ENCODE measurements at regions not wholly inside any gene's neighbourhood (a gene's known extent, or its start where the extent isn't known, plus 50 kb on each side); places are given as distances from the start of the nearest gene placed in this dataset.

DNA sequence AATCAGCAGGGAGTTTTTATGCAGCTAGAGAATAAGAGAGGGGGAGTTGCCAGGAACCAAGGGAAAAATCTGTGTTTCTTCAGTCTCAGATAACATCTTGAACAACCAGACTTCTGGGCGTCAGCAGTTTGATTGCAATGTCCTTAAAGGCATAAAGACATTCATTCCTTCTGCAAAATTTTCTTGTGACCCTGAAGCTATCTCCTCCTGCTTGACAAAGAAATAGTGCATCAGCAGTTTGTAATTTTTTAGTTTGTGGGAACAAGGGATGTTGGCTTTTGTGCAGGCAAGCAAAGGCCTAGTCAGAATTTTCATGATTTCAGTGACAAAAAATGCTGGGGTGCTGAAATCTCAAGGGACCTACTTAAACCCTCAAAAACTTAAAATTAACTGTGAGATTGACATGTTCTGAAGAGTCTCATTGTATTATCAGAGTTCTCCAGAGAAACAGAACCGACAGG is 125.8 kb upstream of the UNC5C start:
- no peak for DNase-seq
- Histone ChIP-seq H3K27me3 (ENCODE audit: control insufficient read depth, insufficient read depth, low read length) (no peaks in the 10 kb centered on the region), H3K36me3 (ENCODE audit: control insufficient read depth, insufficient read depth, low read length) (no peaks in the 10 kb centered on the region), H3K4me3 (ENCODE audit: low read length) (no peak overlapping the region), H3K27ac (ENCODE audit: low read length) (no peak overlapping the region), H3K9me3 (ENCODE audit: control insufficient read depth, low read depth, low read length) (no peaks in the 10 kb centered on the region), H3K4me1 (ENCODE audit: control insufficient read depth, insufficient read depth, low read length) (no peaks in the 10 kb centered on the region)
- WGBS (ENCODE audit: insufficient coverage, low lambda C conversion rate), result 70% methylated on average over 2 of the region's 2 CpGs

GRCh38 chr4:95672811-95673210 is 124.0 kb upstream of the UNC5C start:
- Histone ChIP-seq H3K36me3 (ENCODE audit: control insufficient read depth, insufficient read depth, low read length) (no peaks in the 10 kb centered on the region), H3K27me3 (ENCODE audit: control insufficient read depth, insufficient read depth, low read length) (no peaks in the 10 kb centered on the region), H3K27ac (ENCODE audit: low read length) (no peak overlapping the region), H3K9me3 (ENCODE audit: control insufficient read depth, low read depth, low read length) (no peaks in the 10 kb centered on the region), H3K4me1 (ENCODE audit: control insufficient read depth, insufficient read depth, low read length) (no peaks in the 10 kb centered on the region), H3K4me3 (ENCODE audit: low read length) (no peak overlapping the region)
- DNase-seq, result no peak
- WGBS (ENCODE audit: insufficient coverage, low lambda C conversion rate), result 67% methylated on average over 1 of the region's 1 CpG

DNA sequence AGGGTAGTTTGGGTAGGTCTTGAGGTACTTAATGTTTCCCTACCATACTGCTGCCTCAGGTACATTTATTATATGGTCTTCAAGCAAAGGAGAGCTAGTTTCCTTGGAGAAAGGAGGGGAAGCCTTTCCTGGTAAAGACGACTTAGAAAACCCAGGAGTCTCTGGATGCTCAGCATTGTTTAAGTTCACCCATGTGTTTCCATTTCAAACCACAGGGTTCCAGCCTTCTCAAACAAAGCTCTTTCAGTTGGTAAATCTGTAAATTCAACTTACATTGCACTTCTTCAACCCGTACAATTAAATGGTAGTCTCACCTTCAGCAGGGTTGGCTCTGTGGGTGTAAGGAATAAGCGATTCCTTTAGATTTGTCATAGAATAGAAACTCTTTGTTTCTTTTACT is 111.9 kb upstream of the UNC5C start:
- DNase-seq, result no peak
- Histone ChIP-seq H3K9me3 (ENCODE audit: control insufficient read depth, low read depth, low read length) (peaks cover 5% of the 10 kb centered on the region), H3K36me3 (ENCODE audit: control insufficient read depth, insufficient read depth, low read length) (no peaks in the 10 kb centered on the region), H3K4me3 (ENCODE audit: low read length) (no peak overlapping the region), H3K27me3 (ENCODE audit: control insufficient read depth, insufficient read depth, low read length) (no peaks in the 10 kb centered on the region), H3K27ac (ENCODE audit: low read length) (no peak overlapping the region), H3K4me1 (ENCODE audit: control insufficient read depth, insufficient read depth, low read length) (no peaks in the 10 kb centered on the region)
- WGBS (ENCODE audit: insufficient coverage, low lambda C conversion rate), result no CpG with 5 or more reads among the region's 3 CpGs

DNA sequence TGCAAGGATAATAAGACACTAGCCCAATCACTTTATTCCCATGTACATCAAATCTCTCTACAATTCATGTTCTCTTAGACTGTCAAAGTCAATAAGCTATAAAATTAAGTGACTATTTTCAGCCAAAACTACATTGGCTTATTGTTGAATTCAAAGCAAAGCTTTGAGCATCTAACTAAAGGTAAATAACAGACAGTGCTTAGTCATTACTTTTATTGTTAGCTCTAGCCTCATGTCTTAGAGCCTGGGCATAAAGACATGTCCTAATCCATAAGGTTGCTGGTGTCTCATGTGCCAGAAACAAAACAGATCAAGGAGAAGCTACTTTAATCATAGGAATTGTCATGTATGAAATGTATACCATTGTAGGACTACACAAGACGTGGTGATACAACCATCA is 103.1 kb upstream of the UNC5C start:
- 100% methylated on average over 1 of the region's 1 CpG for WGBS (ENCODE audit: insufficient coverage, low lambda C conversion rate)
- Histone ChIP-seq H3K4me3 (ENCODE audit: low read length) (no peak overlapping the region), H3K27ac (ENCODE audit: low read length) (no peak overlapping the region)

GRCh38 chr4:95644417-95644816 is 95.6 kb upstream of the UNC5C start:
- Histone ChIP-seq H3K27ac (ENCODE audit: low read length) (no peak overlapping the region), H3K27me3 (ENCODE audit: control insufficient read depth, insufficient read depth, low read length) (no peaks in the 10 kb centered on the region), H3K36me3 (ENCODE audit: control insufficient read depth, insufficient read depth, low read length) (no peaks in the 10 kb centered on the region), H3K4me3 (ENCODE audit: low read length) (no peak overlapping the region), H3K9me3 (ENCODE audit: control insufficient read depth, low read depth, low read length) (no peaks in the 10 kb centered on the region), H3K4me1 (ENCODE audit: control insufficient read depth, insufficient read depth, low read length) (no peaks in the 10 kb centered on the region)
- DNase-seq, result no peak

More for the DNA sequence above, 103.1 kb upstream of the UNC5C start:
- H3K27me3 ChIP-seq (ENCODE audit: control insufficient read depth, insufficient read depth, low read length), result no peaks in the 10 kb centered on the region
- no peak for DNase-seq
- no peaks in the 10 kb centered on the region for H3K4me1 ChIP-seq (ENCODE audit: control insufficient read depth, insufficient read depth, low read length)
- H3K9me3 ChIP-seq (ENCODE audit: control insufficient read depth, low read depth, low read length), result peaks cover 6% of the 10 kb centered on the region
- no peaks in the 10 kb centered on the region for H3K36me3 ChIP-seq (ENCODE audit: control insufficient read depth, insufficient read depth, low read length)

DNA sequence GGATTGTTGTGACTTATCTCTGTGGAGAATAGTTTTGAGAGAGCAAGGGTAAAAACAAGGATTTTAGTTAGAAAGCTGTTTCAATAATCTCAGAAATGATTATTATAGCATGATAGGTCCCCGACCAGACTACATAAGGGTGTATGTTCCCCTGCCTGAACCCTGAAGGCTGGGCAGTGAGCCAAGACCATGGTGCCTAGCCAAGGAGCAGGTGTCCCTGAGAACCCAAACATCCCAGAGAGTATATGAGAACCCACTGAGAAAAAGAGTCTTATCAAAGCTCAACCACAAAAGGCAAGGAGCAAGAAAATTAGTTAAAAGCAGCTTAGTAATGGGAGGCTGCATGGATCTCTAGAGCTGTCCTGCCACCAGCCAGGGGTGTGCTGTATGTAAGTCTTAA is 94.9 kb upstream of the UNC5C start:
- Histone ChIP-seq H3K27ac (ENCODE audit: low read length) (no peak overlapping the region), H3K4me1 (ENCODE audit: control insufficient read depth, insufficient read depth, low read length) (no peaks in the 10 kb centered on the region), H3K27me3 (ENCODE audit: control insufficient read depth, insufficient read depth, low read length) (no peaks in the 10 kb centered on the region), H3K4me3 (ENCODE audit: low read length) (no peak overlapping the region), H3K9me3 (ENCODE audit: control insufficient read depth, low read depth, low read length) (no peaks in the 10 kb centered on the region), H3K36me3 (ENCODE audit: control insufficient read depth, insufficient read depth, low read length) (no peaks in the 10 kb centered on the region)
- no CpG with 5 or more reads among the region's 1 CpG for WGBS (ENCODE audit: insufficient coverage, low lambda C conversion rate)
- no peak for DNase-seq

DNA sequence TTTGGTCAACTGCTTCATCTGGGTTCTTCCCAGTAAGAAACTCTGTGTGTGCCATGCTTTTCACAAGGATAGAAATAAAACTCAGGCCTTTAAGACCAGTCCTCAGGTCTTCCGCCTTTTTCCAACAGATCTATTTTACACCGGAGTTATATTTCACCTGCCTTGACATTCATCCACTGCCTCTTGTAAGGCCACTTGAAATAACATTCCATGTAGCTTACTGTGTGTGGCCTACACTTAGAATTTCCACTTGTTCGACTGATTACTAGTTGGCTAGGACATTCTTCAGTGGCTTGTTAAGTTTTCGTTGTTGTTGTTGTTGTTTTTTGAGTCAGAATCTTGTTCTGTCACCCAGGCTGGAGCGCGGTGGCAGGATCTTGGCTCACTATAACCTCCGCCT is 92.8 kb upstream of the UNC5C start:
- WGBS (ENCODE audit: insufficient coverage, low lambda C conversion rate), result 80% methylated on average over 1 of the region's 7 CpGs
- no peaks in the 10 kb centered on the region for H3K4me1 ChIP-seq (ENCODE audit: control insufficient read depth, insufficient read depth, low read length)
- H3K27ac ChIP-seq (ENCODE audit: low read length), result no peak overlapping the region
- H3K27me3 ChIP-seq (ENCODE audit: control insufficient read depth, insufficient read depth, low read length), result no peaks in the 10 kb centered on the region
- no peaks in the 10 kb centered on the region for H3K9me3 ChIP-seq (ENCODE audit: control insufficient read depth, low read depth, low read length)
- DNase-seq, result no peak
- H3K36me3 ChIP-seq (ENCODE audit: control insufficient read depth, insufficient read depth, low read length), result no peaks in the 10 kb centered on the region
- H3K4me3 ChIP-seq (ENCODE audit: low read length), result no peak overlapping the region

GRCh38 chr4:95640311-95640710 is 91.5 kb upstream of the UNC5C start:
- Histone ChIP-seq H3K4me3 (ENCODE audit: low read length) (no peak overlapping the region), H3K36me3 (ENCODE audit: control insufficient read depth, insufficient read depth, low read length) (no peaks in the 10 kb centered on the region), H3K27me3 (ENCODE audit: control insufficient read depth, insufficient read depth, low read length) (no peaks in the 10 kb centered on the region), H3K9me3 (ENCODE audit: control insufficient read depth, low read depth, low read length) (no peaks in the 10 kb centered on the region), H3K4me1 (ENCODE audit: control insufficient read depth, insufficient read depth, low read length) (no peaks in the 10 kb centered on the region), H3K27ac (ENCODE audit: low read length) (no peak overlapping the region)
- DNase-seq, result no peak
- 100% methylated on average over 1 of the region's 3 CpGs for WGBS (ENCODE audit: insufficient coverage, low lambda C conversion rate)

GRCh38 chr4:95638920-95639501 is 90.2 kb upstream of the UNC5C start:
- H3K27ac ChIP-seq (ENCODE audit: low read length), result no peak overlapping the region
- WGBS (ENCODE audit: insufficient coverage, low lambda C conversion rate), result no CpG with 5 or more reads among the region's 5 CpGs
- no peak overlapping the region for H3K4me3 ChIP-seq (ENCODE audit: low read length)

GRCh38 chr4:95637043-95637600 is 88.3 kb upstream of the UNC5C start:
- no peak for DNase-seq
- Histone ChIP-seq H3K27ac (ENCODE audit: low read length) (no peak overlapping the region), H3K4me1 (ENCODE audit: control insufficient read depth, insufficient read depth, low read length) (no peaks in the 10 kb centered on the region), H3K9me3 (ENCODE audit: control insufficient read depth, low read depth, low read length) (no peaks in the 10 kb centered on the region), H3K36me3 (ENCODE audit: control insufficient read depth, insufficient read depth, low read length) (no peaks in the 10 kb centered on the region), H3K4me3 (ENCODE audit: low read length) (no peak overlapping the region), H3K27me3 (ENCODE audit: control insufficient read depth, insufficient read depth, low read length) (no peaks in the 10 kb centered on the region)
- WGBS (ENCODE audit: insufficient coverage, low lambda C conversion rate), result no CpG with 5 or more reads among the region's 3 CpGs

More at GRCh38 chr4:95638920-95639501, 90.2 kb upstream of the UNC5C start:
- no peaks in the 10 kb centered on the region for H3K36me3 ChIP-seq (ENCODE audit: control insufficient read depth, insufficient read depth, low read length)
- H3K27me3 ChIP-seq (ENCODE audit: control insufficient read depth, insufficient read depth, low read length), result no peaks in the 10 kb centered on the region
- no peaks in the 10 kb centered on the region for H3K9me3 ChIP-seq (ENCODE audit: control insufficient read depth, low read depth, low read length)
- no peaks in the 10 kb centered on the region for H3K4me1 ChIP-seq (ENCODE audit: control insufficient read depth, insufficient read depth, low read length)
- peak in 1 of 2 donors; percentile 10 for DNase-seq

DNA sequence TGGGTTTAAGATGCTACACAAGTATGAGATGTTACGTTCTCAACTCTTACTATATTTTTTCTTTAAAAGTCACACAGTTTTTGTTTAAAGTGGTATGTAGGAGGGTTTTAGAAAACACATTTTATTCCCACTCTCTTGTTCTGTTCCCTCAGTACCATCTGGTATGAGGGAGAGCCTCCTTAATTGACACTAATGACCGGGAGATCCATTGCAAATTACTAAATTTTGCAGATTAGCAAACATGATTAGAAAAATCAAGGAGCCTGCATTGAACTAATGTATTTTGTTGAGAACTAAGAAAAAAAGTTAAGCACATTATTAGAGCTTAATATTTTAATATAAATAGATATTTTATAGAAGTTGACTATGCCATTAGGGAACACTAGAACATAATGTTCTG is 87.3 kb upstream of the UNC5C start:
- no peak for DNase-seq
- WGBS (ENCODE audit: insufficient coverage, low lambda C conversion rate), result 86% methylated on average over 1 of the region's 2 CpGs

More for the DNA sequence above, 87.3 kb upstream of the UNC5C start:
- Histone ChIP-seq H3K9me3 (ENCODE audit: control insufficient read depth, low read depth, low read length) (no peaks in the 10 kb centered on the region), H3K27me3 (ENCODE audit: control insufficient read depth, insufficient read depth, low read length) (no peaks in the 10 kb centered on the region), H3K27ac (ENCODE audit: low read length) (no peak overlapping the region), H3K4me3 (ENCODE audit: low read length) (no peak overlapping the region), H3K36me3 (ENCODE audit: control insufficient read depth, insufficient read depth, low read length) (no peaks in the 10 kb centered on the region), H3K4me1 (ENCODE audit: control insufficient read depth, insufficient read depth, low read length) (no peaks in the 10 kb centered on the region)

All from large intestine (tissue), 3 donors.